Glomerular visceral epithelial cell (primary cell): ENCODE measurements at regions not wholly inside any gene's neighbourhood (a gene's known extent, or its start where the extent isn't known, plus 50 kb on each side); places are given as distances from the start of the nearest gene placed in this dataset.

Experiments used
- DNase-seq: peaks from one replicate; pipeline ENCODE4 v3.0.0-alpha.2; 2016; ENCODE audit errors: extremely low spot score

DNA sequence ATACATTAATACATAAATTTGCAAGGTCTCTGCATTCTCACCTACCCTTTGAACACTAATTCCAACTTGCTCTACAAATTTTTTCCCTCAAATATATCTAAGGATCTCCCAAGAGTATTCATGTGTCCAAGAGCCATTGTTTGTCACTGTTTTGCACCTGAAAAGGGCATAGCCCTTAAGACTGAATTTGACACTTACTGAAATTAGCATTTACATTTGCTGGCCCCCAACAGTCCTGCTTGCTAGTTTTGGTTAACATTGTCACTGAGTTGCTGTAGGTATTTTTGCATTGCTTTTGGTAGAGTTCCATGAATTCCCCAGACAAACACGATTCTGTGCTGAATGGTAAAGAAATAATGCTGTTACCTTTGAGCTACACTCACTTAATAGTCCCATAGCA lies 57.3 kb downstream of the KCNA4 start:
- DNase-seq = no peak

DNA sequence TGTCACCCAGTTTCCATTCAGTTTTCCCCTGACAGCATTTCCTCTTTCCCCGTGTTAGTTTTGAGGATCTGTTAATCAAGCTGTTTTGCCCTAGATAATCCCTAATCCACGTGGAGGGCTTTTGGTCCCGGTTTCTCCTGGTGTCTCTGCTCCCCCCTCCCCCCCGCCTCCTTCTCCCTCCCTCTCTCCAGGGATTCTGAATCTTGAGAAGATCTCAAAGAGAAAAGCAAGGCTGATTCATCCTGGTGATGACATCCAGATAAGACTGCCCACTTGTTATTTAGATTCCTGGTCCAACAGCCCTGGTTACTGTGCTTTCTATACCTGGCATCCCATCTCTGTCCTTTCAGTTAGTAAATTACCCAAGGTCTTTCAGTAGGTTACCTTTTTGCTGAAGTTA lies 59.4 kb downstream of the KCNA4 start:
- DNase-seq = no peak

DNA sequence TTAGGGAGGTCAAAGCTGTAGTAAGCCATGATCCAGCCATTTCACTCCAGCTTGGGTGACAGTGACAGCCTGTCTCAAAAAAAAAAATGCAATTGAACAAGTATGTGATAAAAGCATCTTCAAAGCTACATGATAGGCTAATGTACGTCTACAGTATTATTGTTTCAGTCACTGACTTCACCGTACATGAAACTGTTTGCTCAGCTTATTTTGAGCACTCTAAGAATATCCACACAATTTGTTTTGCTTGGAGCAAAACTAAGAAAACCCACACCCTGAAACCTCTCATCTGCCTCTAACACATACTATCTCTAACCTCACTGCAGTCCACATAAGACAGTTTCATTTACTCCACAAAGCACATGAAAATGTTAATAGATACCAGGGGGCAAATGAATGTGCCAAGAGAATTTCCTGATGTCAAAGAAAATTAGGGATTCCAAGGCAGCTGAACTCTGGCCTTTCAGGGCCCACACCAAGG lies 60.7 kb downstream of the KCNA4 start:
- no peak for DNase-seq

DNA sequence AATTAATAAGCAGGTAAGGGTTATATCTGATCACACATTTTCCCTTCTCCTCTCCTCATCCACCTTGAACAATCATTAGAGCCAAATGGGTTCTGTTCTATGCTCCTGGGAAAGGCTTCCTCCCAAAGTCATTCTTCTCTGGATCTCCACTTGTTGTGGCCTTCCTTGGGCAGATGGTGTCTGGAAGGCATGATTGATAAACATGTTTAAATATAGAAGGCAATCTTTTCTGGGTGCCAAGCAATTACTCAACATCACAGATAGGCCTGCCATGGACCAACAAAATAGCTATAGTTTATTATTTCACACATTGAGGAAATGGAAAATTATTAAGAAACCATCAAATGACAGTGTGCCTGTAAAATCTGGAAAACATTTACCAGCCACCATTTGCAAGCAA lies 73.5 kb downstream of the KCNA4 start:
- no peak for DNase-seq

DNA sequence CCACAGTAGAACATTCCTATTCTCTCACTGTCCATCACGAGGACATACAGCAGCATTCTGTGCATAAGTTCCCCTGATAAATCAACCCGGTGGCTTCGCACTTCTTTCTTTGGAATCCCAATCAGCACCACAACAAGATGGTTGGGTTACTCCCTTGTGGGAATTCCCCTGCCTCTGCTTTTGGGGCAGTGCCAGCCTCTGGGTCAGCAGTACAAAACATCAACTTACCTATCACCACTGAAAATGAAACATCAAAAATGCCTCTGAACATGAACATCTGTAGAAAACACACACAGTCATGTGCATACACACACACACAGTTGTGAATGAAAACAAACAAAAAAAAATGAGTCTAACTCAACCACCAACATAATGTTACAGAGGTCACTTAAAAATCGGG lies 79.3 kb downstream of the KCNA4 start:
- no peak for DNase-seq

DNA sequence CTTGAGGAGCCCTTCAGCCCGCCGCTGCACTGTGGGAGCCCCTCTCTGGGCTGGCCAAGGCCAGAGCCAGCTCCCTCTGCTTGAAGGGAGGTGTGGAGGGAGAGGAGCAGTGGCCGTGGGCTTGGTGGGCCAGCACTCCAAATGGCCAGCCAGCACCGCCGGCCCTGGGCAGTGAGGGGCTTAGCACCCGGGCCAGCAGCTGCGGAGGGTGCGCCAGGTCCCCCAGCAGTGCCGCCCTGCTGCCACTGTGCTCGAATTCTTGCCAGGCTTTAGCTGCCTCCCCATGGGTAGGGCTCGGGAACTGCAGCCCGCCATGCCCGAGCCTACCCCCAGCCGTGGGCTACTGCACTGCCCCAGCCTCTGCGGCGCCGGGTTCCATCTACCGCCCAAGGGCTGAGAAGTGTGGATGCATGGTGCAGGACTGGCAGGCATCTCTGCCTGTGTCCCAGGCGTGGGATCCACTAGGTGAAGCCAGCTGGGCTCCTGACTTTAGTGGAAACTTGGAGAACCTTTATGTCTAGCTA lies 82.7 kb downstream of the KCNA4 start:
- DNase-seq = no peak

DNA sequence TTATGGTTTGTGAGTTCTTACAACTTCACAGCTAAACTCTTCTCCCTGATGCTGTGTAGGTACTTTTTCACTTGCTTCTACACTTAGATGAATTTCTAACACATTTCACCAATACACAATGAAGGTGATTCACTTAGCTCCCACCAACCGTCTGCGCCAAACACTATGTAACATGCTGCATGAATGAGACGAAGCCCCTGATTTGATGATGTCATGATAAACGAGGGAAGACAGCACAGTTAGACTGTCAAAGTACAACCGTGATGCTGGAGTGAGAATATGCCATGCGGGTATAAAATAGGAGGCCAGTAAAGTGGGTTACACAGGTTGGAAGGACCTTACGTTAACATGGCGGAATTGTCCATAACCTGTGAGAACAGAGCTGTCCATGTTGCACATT lies 100.8 kb downstream of the KCNA4 start:
- no peak for DNase-seq

DNA sequence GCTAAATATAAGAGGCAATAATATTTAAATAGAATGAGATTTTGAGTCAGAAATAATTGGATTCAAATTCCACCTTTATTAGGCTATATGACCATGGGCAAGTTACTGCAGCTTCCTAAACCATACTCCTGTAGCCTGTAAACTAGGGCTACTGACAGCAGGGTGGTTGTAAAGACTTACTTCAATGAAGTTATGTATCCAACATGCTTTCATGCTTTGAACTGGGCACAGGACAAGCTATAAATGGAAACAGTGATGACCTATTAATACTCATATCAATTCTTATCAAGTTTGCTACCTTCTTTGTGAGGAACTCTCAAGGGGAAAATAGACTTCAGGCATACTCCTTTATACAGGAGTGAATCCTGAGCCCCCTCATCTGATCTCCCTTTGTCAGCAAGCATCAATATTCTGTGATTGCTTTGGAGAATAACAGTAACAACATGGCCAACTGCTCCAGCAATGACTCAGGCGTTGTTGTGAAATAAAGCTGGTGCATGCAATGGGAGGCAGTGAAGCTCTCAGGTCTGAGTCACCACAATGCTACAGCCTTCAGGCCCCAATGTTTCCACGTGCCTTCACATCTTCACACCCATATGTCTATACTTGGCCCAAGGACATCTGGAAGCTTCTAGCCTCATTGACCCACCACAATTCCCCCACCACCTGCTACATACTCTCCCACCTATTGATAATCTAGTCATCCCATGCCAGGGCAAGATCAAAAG lies 102.5 kb downstream of the KCNA4 start:
- DNase-seq = no peak

DNA sequence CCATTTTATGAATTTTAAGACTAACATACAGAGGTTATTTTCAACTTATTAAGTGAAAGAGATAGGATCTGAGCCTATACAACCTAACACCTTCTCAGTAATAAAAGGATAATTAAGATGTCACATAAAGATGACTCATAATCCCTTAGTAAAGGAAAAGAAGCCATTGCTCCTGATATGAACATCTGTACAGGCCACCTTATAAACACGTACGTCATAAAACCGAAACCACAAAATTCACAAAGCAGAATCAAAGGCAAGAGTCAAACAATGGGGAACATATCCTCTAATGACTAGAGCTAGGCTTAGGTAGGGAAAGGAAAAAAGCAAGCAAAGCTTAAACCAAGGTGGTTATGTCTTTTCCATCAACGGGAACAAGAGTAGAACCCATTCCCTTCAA lies 103.5 kb downstream of the KCNA4 start:
- no peak for DNase-seq

DNA sequence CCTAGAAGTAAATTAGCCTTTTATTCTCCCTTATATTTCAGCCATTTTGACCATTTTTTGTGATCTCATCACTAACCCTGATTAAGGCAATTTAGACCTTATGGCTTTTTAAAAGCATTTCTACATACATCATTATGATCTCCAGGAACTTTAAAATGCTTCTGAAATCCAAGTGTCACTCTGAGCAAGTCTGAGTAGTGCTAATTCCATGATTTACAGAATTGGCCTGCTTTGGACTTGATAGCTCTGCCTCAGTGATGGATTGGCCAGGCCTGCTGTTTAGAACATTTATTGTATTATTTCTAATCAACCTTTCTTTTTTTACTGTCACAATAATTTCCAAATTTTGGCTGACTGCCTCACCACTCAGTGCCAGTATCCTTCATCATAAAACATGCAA lies 116.4 kb downstream of the KCNA4 start:
- no peak for DNase-seq

DNA sequence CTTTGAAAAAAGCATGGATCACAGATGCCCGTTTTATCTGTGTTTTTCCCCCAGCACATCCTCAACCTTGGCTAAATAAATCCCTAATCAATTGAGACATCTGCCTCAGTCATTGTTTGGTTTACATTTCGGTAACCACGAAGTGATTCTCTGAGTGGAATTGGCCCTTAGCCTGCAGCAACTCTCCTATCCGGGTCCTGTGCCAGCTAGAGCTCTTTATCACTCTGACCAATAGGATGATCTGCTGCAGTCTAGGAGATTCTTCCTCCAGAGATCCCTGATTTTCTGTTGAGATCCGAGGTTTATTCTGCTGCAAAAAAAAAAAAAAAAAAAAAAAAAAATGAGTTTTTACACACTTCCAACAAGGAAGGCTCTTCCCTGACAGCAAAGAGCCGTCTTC lies 137.3 kb downstream of the KCNA4 start:
- DNase-seq = no peak

DNA sequence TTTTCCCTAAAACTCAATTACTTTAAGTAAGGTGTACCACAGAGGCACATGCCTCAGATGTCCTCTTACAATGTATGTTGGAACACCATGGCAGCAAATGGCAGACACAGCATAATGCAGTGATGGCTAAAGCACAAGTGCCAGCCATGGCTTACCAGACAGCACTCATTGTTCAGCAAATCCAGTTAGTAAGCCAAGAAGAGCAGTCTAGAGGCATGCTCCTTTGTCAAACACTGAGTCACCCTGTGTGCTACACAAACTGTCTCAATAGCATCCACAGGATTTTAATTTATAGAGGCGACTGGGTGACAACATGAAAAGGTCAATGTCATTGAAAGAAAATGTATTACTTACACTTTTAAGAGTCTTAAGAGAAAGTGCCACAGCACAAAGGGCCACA lies 140.6 kb downstream of the KCNA4 start:
- no peak for DNase-seq

DNA sequence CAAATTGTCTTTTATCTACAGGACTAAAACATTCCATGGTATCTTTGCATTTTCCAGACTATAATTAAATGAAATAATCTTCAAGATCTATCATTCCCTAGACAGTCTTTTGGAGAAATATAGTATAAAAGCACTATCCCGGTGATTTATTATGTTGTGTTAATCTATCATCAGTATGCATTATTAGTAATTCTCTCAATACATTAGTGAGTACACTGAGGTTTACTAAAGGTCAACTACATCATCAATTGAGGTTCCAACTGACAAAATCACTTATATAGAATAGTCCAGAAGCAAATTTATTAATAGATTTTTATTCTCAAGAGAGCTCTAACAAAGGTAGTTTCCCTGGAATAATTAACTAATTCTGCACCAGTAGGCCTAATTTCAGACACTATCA lies 169.6 kb downstream of the KCNA4 start:
- no peak for DNase-seq

DNA sequence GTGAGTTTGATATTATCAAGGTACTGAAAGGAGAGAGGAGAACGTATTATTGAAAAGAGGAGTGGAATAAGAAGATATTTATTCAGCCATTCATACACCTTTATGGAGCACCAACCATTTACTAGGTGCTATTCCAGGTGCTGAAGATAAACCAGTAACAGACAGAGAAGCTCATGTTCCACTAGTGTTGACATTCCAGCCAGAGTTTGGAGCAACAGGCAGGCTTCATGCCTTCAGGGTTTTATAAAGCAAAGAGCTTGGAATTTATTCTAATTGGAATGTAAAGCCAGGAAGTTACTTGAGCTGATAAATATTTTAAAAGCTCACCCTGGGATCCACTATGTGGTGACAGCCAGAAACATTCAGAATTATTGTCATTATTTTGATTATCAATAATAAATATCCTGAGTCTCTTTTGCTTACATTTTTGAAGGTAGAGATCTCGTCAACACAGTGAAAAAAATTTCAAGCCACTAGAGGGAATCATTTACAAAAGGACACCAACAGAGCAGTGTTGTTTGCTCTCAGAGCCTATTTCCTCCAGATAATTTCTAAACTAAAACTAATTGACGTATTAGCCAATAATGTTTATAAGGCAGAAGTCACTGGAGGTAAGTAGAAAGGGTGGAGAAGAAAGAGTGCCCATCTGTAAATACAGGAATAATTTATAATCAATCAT lies 172.0 kb downstream of the KCNA4 start:
- no peak for DNase-seq

DNA sequence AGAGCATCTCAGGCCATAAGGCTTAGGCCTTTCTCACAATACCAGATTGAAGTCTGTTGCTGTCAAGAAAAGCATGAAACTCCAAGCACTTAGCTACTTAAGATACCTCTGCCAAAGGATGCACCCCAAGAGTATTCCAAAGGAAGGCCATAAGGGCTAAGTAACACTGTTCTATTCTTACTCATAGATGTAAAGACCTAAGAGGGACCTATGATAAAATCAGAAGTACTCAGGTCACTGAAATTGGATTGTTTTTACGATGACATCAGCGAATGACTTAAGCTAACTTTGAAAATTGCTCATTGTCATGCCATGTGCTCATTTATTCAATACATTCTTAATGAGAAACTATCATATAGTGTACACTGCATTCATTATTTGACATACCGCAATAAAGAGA lies 172.8 kb downstream of the KCNA4 start:
- DNase-seq = no peak

DNA sequence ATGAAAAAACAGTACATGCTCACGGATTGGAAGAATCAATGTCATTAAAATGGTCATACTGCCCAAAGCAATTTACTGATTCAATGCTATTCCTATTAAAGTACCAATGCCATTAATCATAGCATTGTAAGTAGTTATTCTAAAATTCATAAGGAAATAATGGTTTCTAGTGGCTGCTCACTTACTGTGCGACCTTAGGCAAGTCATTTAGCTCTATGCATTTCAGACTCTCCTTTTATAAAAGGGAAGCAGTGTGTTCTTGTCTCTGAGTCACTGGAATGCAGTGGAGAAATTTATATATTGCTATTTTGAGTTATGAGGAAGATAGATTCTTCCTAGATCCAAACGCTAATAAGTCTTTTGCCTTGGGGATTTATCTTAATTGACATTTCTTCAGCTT lies 174.8 kb downstream of the KCNA4 start:
- DNase-seq = no peak

DNA sequence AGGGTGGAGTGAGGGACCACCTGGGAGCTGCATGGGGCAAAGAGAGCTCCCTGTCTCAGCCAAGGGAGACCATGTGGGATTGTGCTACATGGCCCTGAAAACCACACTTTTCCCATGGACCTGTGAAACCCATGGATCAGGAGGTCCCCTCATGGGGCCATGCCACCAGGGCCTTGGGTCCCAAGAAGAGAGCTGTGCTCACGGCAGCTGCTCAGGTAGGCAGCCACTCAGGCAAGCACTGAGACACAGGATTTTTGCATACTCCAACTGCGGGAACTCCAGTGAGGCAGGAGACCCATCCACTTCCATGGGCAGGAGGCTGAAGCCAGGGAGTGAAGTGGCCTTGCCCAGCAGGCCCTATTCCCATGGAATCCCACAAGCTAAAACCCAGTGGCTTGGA lies 190.0 kb downstream of the KCNA4 start:
- DNase-seq = no peak

DNA sequence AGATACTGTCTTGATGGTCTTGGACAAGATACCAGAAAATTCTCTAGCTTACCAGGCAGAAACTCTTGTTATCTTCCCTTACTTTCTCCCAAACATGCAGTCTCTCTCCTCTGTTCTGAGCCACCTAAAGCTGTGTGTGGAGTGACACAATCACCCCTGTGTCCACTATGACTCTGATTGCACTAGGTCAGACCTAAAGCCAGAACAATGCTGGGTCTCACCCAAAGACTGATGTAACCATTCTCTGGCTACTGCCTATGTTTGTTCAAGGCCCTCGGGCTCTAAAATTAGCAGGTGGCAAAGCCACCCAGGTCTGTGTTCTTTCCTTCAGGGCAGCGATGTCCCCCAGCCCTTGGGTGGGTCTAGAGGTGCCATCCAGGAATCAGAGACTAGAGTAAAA lies 200.5 kb downstream of the KCNA4 start:
- DNase-seq = no peak

DNA sequence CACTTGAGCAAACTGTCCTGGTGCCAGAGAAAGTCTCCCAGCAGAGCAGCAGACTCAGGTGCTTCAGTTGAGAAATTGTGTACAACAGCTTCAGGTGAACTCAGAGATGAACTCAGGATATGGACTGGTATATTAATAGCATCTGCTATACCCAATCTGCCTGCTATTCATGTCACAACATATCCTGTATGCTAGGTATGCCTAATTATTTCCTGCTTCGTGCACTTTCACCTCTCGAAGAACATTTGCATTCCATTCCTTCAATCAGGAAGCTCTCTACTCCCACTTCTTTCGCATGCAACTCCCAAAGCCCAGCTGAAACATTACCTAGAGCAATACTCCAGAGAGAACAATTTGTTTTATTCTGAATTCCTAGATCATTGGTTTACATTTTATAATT lies 207.7 kb downstream of the KCNA4 start:
- no peak for DNase-seq

DNA sequence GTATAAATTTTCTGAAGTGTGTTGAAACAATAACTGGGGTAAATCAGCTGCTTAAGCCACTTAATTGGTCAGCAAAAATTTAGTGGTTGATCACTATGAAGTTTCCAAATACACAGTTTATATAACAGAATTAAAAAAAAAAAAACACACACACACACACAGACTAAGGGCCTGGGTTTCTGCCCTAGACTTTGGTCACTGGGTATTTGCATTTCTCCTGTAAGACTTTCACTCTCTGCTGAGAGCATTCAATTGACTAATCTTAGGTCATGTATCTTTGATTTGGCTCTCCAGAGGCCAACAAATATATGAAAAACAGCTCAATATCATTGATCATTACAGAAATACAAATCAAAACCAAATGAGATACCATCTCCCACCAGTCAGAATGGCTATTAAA lies 214.3 kb downstream of the KCNA4 start:
- no peak for DNase-seq

DNA sequence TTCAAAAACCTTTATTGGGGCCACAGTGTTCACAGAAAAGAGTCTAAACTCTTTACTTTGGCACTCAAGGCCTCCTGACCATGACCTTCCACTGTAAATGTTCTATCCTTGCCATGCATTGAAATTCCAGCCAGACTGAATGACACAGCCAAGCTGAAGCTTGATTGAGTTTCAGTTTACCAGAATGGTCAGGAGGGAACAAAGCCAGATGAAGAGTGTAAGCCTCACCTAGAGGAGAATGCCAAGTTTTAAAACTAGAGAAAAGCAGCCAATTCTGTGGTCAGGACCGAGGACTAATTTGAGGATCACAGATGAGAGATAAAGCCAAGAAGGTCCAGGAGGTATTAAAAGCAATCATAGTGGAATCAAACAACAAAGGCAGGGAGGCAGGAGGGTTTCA lies 215.3 kb downstream of the KCNA4 start:
- no peak for DNase-seq

DNA sequence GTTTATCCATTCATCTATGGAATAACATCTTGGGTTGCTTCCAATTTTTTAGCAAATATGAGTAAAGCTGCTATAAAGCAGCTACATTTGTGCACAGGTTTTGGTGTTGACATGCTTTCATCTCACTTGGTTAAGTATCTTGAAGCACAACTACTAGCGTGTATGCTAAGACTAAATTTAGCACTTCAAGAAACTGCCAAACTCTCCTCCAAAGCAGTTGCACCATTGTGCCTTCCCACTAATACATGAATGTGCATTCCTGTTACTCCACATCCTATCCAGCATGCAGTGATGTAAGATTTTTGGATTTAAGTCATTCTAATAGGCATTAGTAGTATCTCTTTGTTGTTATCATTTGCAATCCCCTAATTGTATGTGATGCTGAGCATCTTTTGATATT lies 230.7 kb downstream of the KCNA4 start:
- no peak for DNase-seq

DNA sequence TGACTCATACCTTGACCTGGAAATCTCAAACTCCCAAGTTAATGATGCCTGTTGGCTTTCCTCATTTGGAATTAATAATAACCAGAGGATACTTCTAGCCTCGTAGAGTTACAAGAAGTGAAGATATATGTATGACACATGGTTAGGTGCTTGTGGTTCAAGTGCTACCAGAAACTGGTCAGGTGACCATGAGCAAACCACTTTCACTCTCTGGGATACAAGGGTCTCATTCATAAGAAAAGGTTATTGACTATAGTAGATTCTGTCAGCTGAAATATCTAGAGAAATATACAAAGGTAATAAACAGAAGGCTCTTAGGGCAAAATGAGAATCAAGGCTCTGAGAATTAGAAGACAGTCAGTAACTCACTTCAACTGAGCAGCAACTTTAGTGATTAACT lies 233.3 kb downstream of the KCNA4 start:
- no peak for DNase-seq

DNA sequence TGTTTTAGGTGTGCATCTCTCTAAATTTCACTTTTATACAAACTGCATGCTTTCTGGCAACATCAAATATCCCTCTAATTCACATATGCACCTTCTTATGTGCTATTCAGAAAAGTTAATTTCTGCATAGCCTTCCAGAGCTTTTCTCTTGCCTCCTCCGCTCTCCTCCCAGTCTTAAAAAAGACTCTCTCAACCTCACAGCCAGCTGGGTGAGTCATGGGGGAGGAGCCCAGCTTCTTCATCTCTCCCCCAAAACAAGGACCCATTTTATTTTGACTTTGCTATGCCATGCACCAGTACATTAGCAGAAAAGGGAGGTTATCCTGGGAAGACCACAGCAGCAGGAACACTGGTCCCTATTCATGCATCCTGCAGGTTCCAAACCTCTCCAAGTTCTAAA lies 234.4 kb downstream of the KCNA4 start:
- no peak for DNase-seq
